Lung (tissue), 11 donors: ENCODE measurements at regions not wholly inside any gene's neighbourhood (a gene's known extent, or its start where the extent isn't known, plus 50 kb on each side); places are given as distances from the start of the nearest gene placed in this dataset.
"Not testable (repeated sequence)": the region's sequence is repeated elsewhere in the genome, so short reads cannot be mapped to it uniquely, and the experiment has no call there.

ENCODE experiments used
- ATAC-seq: fragments of 200-7000 bp; cut with Tn5 transposase; one replicate; pipeline ENCODE4 v1.9.1; 2020; ENCODE audit warnings: moderate number of reproducible peaks; ENCODE audit not compliant: insufficient read depth, low FRiP score
- DNase-seq, 3 donors: peaks; one replicate each; pipeline ENCODE4 v3.0.0-alpha.2; 2013 to 2017
- H3K27ac ChIP-seq, 2 donors: one replicate each; pipeline ENCODE4 v1.5.1; 2013; ENCODE audit warnings: mild to moderate bottlenecking in 2 of 2, moderate library complexity in 2 of 2, control low read depth in 1 of 2, inconsistent platforms in 1 of 2, low read depth in 1 of 2, low read length in 1 of 2
- H3K27me3 ChIP-seq, 3 donors: one replicate each; pipeline ENCODE4 v1.5.1; 2013; ENCODE audit warnings: low read length in 2 of 3; ENCODE audit not compliant: control insufficient read depth in 3 of 3, insufficient read depth in 3 of 3
- H3K36me3 ChIP-seq, 4 donors: one replicate each; pipeline ENCODE4 v1.5.1; 2013; ENCODE audit warnings: low read length in 4 of 4, mild to moderate bottlenecking in 1 of 4, moderate library complexity in 1 of 4; ENCODE audit not compliant: control insufficient read depth in 4 of 4, insufficient read depth in 4 of 4
- H3K4me1 ChIP-seq, 5 donors: one replicate each; pipeline ENCODE4 v1.5.1; 2013; ENCODE audit warnings: low read length in 5 of 5, mild to moderate bottlenecking in 2 of 5, moderate library complexity in 1 of 5; ENCODE audit not compliant: control insufficient read depth in 5 of 5, insufficient read depth in 5 of 5
- H3K4me3 ChIP-seq: one replicate; pipeline ENCODE4 v1.5.1; 2013; ENCODE audit warnings: mild to moderate bottlenecking, control low read depth, moderate library complexity
- H3K9ac ChIP-seq, 2 donors: one replicate each; pipeline ENCODE4 v1.5.1; 2013; ENCODE audit warnings: low read length in 2 of 2, control low read depth in 1 of 2; ENCODE audit not compliant: insufficient read depth in 1 of 2
- H3K9me3 ChIP-seq, 4 donors: one replicate each; pipeline ENCODE4 v1.5.1; 2013; ENCODE audit warnings: low read length in 3 of 4, mild to moderate bottlenecking in 1 of 4, moderate library complexity in 1 of 4; ENCODE audit not compliant: control insufficient read depth in 4 of 4, insufficient read depth in 3 of 4
- WGBS, 2 donors: extraction: QIAGEN DNeasy Blood & Tissue Kit; methylation state at CpG; one replicate each; pipeline ENCODE4 v1.1.7; 2013; 5-methylcytosine and 5-hydroxymethylcytosine counted together
- TF ChIP-seq, protein P1 (sequence below): IDR thresholded peaks from 2 replicates; pipeline ENCODE4 v1.5.1; 2012; ENCODE audit warnings: mild to moderate bottlenecking; ENCODE audit errors: control extremely low read depth, extremely low read depth
- donor health status: control.
- donor health status: control.
- donor health status: Bipolar disorder and iron deficiency.
- donor health status: healthy.
- donor health status: DM: yes; HTN: yes; CAD: no.

- Histone ChIP-seq H3K27me3 (no peaks in the 10 kb centered on the region), H3K9me3 (peaks cover 0 to 2% (median 0%) of the 10 kb centered on the region in 4 donors), H3K4me3 (no peak overlapping the region), H3K4me1 (peaks cover 0 to 3% (median 0%) of the 10 kb centered on the region in 5 donors), H3K9ac (no peak overlapping the region), H3K27ac (no peak overlapping the region), H3K36me3 (no peaks in the 10 kb centered on the region)
- no peak for DNase-seq
- ATAC-seq: no peak
- TF ChIP-seq, protein P1, sequence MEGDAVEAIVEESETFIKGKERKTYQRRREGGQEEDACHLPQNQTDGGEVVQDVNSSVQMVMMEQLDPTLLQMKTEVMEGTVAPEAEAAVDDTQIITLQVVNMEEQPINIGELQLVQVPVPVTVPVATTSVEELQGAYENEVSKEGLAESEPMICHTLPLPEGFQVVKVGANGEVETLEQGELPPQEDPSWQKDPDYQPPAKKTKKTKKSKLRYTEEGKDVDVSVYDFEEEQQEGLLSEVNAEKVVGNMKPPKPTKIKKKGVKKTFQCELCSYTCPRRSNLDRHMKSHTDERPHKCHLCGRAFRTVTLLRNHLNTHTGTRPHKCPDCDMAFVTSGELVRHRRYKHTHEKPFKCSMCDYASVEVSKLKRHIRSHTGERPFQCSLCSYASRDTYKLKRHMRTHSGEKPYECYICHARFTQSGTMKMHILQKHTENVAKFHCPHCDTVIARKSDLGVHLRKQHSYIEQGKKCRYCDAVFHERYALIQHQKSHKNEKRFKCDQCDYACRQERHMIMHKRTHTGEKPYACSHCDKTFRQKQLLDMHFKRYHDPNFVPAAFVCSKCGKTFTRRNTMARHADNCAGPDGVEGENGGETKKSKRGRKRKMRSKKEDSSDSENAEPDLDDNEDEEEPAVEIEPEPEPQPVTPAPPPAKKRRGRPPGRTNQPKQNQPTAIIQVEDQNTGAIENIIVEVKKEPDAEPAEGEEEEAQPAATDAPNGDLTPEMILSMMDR: no peak
- WGBS, 2 donors: 22 to 40% methylated on average over 3 of the region's 3 CpGs
These were observed 230.8 kb downstream of the CGGBP1 start for GRCh38 chr3:87828046-87828445.

DNA sequence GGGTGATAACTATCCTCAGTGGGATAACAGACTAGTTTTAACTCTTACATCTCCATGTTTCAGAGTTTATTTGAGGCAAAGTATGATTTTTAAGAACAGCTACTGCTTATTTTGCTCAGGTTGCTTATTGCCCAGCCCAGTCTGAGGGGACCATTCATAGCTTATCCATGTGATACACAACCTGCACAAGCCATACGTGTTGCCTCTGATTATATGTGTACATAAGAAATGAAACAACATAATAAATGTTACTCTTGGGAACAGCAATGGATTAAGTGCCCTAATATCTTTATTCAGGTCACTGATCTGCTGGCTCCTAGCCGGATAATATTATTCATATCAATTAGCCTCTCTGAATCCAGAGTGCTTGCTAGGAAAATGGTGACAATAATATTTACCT is 236.2 kb downstream of the CGGBP1 start:
- Histone ChIP-seq H3K4me1 (no peaks in the 10 kb centered on the region), H3K9me3 (peaks cover 0 to 2% (median 0%) of the 10 kb centered on the region in 4 donors), H3K4me3 (no peak overlapping the region), H3K36me3 (no peaks in the 10 kb centered on the region), H3K9ac (no peak overlapping the region), H3K27ac (no peak overlapping the region), H3K27me3 (no peaks in the 10 kb centered on the region)
- ATAC-seq (no peak), DNase-seq (no peak)
- 77 to 87% methylated on average over 2 of the region's 2 CpGs for WGBS, 2 donors
- TF ChIP-seq, protein P1: no peak

DNA sequence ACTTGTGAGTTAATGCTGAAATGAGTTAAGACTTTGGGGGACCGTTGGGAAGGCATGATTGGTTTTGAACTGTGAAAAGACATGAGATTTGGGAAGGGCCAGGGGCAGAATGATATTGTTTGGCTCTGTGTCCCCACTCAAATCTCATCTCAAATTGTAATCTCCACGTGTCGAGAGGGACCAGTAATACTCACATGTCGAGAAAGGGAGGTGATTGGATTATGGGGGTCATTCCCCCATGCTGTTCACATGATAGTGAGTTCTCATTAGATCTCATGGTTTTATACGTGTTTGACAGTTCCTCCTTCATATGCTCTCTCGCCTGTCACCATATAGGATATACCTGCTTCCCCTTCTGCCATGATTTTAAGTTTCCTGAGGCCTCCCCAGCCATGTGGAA is 245.3 kb downstream of the CGGBP1 start:
- ATAC-seq, H3K4me1 ChIP-seq, DNase-seq, H3K9me3 ChIP-seq, H3K27me3 ChIP-seq, H3K27ac ChIP-seq, H3K36me3 ChIP-seq, H3K4me3 ChIP-seq, H3K9ac ChIP-seq: not testable (repeated sequence)
- 87 to 96% methylated on average over 6 of the region's 6 CpGs for WGBS, 2 donors

- Histone ChIP-seq H3K27ac (no peak overlapping the region), H3K27me3 (no peaks in the 10 kb centered on the region), H3K36me3 (no peaks in the 10 kb centered on the region), H3K4me3 (no peak overlapping the region), H3K9me3 (no peaks in the 10 kb centered on the region), H3K9ac (no peak overlapping the region), H3K4me1 (no peaks in the 10 kb centered on the region)
- 66 to 83% methylated on average over 2 of the region's 2 CpGs for WGBS, 2 donors
- DNase-seq (no peak), ATAC-seq (no peak)
- TF ChIP-seq, protein P1: no peak
These were observed 246.9 kb downstream of the CGGBP1 start for GRCh38 chr3:87811953-87812352.
